ENCODE measurements at regions not wholly inside any gene's neighbourhood (a gene's known extent, or its start where the extent isn't known, plus 50 kb on each side); places are given as distances from the start of the nearest gene placed in this dataset.

GRCh38 chr14:98551028-98551427 is 721.0 kb downstream of the BCL11B start:
- no peak for DNase-seq

DNA sequence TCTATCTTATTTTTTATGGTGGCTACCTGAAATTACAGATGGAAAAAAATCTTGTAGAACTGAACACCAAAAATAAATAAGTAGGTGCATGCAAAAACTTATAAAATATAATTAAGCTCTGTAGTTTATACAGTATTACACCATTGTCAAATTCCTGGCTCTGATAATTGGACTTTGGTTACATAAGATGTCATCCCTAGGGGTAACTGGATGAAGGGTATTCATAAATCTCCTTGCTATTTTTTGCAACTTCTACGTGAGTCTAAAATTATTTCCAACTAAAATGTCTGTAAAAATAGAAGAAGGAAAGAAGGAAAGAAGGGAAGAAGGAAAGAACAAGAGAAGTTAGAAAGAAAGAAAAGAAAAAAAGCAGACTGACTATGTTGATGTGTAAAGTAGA is 716.6 kb downstream of the BCL11B start:
- DNase-seq = no peak

DNA sequence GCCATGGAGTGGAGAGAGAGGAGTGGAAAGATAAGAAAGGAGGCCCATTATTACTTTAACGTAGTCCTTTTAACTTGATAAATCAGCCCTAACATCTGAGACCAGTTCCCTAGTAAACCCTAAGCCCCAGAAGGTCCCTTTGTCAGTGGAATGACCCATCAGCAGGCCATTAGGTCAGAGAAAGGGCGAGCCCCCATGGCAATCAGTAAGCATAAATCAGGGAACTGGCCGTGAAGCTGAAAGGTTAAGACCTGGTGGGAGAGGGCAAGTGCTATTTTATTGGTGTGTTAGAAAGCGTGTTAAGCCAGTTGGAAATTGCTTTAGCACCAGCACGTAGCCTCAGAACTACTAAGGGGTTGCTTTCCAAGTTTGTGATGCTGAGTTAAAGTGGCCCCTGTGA is 708.0 kb downstream of the BCL11B start:
- no peak for DNase-seq

GRCh38 chr14:98564541-98564940 is 707.5 kb downstream of the BCL11B start:
- no peak for DNase-seq

GRCh38 chr14:98571104-98571503 is 700.9 kb downstream of the BCL11B start:
- no peak for DNase-seq

- DNase-seq = no peak
Observed at GRCh38 chr14:98573082-98573481, 698.9 kb downstream of the BCL11B start.

GRCh38 chr14:98576463-98576862 is 695.5 kb downstream of the BCL11B start:
- no peak for DNase-seq

DNA sequence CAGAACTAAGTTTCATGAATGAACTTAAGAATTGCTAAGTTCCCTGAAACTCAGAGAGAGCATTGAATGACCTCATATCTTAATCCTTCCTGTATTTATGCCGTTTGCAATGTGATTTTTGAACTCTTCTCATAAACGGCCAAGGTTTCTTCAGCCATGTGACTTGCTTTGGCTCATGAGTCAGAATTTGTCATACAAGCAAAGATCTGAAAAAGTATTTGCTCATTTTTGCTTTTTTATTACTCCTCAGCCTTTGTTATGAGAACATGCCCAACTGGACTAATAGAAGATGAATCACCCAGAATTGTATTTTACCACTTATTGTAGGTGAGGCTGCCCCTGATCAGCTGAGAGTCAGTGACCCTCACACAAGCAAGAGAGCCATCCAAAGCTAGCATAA is 693.8 kb downstream of the BCL11B start:
- no peak for DNase-seq

DNA sequence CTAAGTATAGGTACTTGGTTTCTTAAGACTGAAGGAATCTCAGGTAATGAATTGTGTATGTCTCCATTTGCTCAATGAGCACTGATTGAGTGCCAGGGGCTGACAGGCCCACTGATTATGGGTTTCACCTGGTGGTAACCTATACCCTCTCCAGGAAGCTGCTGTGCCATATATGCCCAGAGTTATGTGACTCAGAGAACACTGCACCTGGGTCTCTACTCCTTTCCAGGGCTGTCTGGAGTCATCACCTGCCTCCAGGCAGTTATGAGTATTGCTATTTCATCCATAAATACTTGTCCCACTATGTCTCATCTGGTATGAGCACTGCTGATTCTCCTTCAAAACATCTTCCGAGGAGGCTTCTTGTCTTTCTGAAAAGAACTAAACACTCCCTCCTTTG is 692.9 kb downstream of the BCL11B start:
- DNase-seq = no peak

GRCh38 chr14:98580131-98580678 is 691.8 kb downstream of the BCL11B start:
- no peak for DNase-seq

DNA sequence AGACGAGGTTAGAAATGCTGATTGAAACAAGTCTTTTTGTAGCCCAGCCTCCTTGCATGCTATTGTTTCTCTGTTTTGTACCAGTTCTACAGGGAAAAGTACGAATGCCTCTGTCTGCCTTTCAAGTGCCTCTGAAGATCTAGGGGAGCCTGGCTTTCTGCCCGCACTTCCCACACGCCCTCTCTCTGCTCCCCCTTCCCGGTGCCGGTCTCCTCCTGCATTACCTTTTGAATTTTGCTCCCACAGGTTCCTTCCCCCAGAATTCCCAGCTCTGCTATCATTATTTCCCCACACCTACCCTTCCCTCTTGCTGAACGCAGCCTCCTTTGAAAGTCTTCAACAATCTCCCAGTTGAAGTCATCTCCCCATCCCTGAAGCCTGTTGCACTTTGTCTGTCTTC is 689.7 kb downstream of the BCL11B start:
- no peak for DNase-seq

DNA sequence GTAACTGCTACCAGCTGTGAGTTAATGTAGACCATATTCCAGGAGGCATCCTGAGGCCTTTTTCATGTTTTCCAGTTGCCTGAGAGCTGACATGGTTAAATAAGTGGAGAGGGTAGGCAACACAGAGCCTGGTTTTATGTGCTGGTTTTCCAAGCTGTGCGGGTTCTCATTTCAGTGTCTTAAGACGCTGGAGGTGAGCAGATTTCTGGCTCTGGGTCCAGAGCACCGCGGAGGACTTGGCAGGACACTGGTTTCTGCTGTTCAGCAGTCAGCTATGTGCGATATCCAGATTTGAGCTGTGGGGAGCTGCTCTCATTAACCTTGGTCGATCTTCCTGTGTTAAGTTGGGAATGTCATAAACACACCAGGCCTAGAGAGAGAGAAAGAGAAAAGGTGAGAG is 680.8 kb downstream of the BCL11B start:
- no peak for DNase-seq

GRCh38 chr14:98592611-98593170 is 679.3 kb downstream of the BCL11B start:
- no peak for DNase-seq

DNA sequence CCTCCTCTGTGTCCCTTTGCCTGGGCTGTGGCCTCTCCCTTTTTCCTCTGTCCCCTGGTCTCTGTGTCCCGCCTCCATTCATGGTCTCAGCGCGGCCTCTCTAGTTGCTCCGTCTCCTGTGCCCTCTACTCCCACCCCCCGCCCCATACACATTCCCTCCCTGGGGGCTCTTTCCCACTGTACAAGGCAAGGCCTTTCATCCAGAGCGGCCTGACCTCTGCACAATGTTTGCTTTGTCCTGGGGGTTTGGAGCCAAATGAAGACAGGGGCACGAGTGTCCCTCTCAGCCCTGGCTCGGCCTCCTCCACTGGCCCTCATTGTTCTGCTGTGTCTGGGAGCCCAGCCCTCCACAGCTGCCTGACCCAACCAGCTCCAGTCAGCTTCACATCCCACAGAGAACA is 678.6 kb downstream of the BCL11B start:
- no peak for DNase-seq

DNA sequence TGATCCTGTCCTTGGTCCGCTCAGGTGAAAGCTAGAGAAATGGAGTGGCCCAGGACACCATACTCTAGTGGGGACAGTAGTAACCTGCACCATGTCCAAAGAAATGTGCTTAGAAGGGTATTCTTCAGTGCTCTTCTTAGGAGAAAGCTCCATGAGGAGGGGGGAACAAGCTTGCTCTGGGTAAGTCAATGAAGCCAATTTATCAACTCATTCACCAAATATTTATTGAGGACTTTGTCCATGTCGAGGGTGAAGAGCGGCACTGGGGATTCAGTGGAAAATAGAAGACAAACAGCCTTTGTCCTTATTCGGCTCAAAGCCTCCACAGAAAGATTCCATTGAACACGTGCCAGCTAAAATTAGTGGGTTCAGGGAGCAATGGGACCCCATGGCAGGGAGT is 677.8 kb downstream of the BCL11B start:
- DNase-seq = no peak

DNA sequence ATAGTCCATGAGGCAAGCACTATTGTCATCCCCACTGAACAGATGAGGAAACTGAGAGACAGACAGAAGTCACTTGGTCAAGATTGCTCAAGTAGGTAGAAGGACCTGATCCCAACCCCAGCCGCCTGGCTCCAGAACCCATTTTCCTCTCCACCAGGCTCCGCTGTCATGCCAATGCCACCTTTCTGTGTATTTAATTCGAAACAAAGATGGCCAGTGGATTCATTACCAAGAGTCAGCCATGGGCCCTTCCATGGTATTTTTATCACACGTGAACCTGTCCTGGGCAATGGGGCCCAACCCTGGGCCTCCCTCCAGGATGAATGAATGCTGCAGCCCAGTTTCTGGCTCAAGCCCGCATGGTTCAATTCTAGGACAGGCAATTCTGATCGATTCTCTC is 673.4 kb downstream of the BCL11B start:
- no peak for DNase-seq

GRCh38 chr14:98599082-98599481 is 672.9 kb downstream of the BCL11B start:
- DNase-seq = no peak

- DNase-seq = no peak
Observed at GRCh38 chr14:98602983-98603382, 669.0 kb downstream of the BCL11B start.

- DNase-seq = no peak
Observed at GRCh38 chr14:98605043-98605442, 667.0 kb downstream of the BCL11B start.

DNA sequence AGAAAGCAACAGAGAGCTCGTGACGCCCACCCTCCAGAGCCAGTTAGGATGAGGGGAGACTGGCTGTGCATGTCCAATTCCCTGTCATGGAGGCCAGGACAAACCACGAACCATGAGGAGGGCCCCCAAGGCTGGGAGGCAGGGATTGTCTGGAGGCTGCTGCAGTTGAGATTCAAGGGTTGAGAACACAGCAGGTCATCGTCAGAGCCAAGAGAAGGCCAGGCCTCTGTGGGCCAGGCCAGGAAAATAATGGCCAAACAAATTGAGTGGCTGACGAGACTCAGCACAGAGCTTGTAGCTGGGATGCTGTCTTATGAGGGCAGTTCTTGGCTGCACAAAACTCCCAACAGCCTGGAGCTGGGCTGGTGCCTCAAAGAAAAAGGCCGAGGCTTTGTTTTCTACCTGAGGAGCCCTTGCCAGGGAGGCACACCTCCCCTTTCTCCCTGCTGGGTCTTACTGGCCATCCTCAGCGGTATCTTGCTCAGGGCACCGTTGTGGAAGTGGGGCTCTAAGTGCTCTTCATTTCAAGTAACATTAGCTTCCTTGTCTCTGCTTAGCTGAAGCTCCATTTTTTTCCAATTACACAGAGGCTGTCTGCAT is 665.9 kb downstream of the BCL11B start:
- DNase-seq = no peak

GRCh38 chr14:98606816-98607215 is 665.2 kb downstream of the BCL11B start:
- DNase-seq = no peak

GRCh38 chr14:98607341-98607910 is 664.6 kb downstream of the BCL11B start:
- no peak for DNase-seq

DNA sequence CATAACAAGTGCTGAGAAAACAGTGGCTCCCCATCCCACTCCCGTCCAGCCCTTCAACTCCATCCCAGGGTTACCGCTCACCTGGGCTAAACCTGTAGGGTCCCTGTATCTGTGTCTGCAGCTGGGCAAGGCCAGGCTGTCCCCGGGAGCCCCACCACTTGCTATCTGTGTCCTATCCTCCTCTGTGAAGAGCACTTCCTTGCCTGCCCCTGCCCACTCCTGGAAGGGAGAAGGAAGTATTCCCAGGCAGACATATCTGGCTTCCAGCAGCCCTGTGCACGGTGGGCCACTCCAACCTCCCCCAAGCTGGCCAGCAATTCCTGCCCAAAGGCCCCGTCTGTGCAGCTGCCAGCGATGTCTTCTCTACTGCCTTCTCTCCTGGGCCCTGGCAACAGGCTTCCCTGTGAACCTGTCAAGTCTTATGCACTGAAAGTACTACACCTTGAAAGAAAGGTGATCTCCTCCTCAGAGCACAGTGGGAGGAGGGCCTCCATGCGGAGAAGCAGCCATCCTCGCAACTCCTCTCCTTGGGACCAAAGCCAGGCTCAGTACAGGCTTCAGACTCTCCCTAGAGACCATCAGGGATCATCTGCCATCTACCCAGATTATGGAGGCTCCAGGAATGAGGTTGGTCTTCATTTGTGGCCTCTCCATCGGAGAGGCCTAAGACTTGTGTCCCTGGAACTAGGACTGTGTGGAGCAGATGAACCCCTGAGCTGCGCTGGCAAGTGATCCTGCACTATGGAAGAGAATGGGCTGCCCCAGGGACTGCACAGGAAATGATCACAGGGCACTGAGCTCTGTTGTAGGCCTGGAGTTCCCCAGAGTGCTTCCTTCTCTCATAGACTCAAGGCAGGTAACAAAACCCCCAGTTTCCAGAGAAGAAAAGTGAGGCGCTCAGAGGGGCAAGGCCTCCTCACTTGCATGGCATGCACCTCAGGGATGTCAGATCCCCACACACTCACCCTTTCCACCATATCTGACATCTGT is 663.6 kb downstream of the BCL11B start:
- no peak for DNase-seq

All from RPMI8226 (cell line).